ENCODE measurements at regions not wholly inside any gene's neighbourhood (a gene's known extent, or its start where the extent isn't known, plus 50 kb on each side); places are given as distances from the start of the nearest gene placed in this dataset.

DNA sequence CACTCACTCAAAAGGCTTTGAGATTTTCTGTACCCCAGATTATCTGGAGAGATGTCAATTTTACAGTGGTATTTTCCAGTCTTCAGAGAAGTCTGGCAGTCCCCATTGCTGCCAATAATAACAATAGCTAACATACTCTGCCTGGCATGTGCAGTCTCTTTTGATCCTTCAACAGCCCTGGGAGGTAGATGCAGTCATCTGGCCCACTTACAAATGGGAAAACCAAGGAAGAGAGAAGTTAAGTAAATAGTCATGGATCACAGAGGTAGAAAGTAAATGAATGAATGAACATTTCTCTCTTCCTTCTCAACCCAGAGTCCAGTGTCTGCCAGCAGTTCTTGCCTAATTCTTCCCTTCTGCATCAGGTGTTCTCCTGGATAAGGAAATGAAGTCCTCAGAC, 113.0 kb upstream of the EDNRA start:
- TF ChIP-seq ZFX (IDR thresholded peaks at IDR 0.05): no peak
- TF ChIP-seq, protein P1, sequence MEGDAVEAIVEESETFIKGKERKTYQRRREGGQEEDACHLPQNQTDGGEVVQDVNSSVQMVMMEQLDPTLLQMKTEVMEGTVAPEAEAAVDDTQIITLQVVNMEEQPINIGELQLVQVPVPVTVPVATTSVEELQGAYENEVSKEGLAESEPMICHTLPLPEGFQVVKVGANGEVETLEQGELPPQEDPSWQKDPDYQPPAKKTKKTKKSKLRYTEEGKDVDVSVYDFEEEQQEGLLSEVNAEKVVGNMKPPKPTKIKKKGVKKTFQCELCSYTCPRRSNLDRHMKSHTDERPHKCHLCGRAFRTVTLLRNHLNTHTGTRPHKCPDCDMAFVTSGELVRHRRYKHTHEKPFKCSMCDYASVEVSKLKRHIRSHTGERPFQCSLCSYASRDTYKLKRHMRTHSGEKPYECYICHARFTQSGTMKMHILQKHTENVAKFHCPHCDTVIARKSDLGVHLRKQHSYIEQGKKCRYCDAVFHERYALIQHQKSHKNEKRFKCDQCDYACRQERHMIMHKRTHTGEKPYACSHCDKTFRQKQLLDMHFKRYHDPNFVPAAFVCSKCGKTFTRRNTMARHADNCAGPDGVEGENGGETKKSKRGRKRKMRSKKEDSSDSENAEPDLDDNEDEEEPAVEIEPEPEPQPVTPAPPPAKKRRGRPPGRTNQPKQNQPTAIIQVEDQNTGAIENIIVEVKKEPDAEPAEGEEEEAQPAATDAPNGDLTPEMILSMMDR (conservative IDR thresholded peaks at IDR 0.05): no peak

GRCh38 chr4:147368948-147369347, 111.9 kb upstream of the EDNRA start:
- no peak for TF ChIP-seq ZFX (IDR thresholded peaks at IDR 0.05)
- TF ChIP-seq, protein P1 (conservative IDR thresholded peaks at IDR 0.05): no peak
- H3K27ac ChIP-seq: no peak overlapping the region

More for the DNA sequence above, 113.0 kb upstream of the EDNRA start:
- no peak overlapping the region for H3K27ac ChIP-seq

DNA sequence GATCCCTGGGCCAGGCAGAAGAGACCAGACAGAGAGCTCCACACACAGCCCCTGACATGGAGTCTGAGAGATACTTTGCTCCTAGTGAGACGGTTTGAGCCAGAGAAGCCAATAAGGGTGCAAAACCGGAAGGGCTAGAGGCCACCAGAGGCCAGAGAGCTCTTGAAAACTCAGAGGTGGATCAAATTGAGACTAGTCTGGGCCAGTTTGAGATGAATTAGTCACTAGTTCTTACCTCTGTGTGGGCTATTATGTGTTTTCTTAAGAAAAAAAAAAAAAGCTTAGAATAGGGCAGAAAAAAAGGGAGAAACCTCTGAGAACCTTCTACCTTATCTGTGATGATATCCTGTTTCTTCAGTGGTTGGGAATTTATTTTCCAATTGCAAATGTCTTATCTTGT, 110.4 kb upstream of the EDNRA start:
- no peak for TF ChIP-seq ZFX (IDR thresholded peaks at IDR 0.05)
- TF ChIP-seq, protein P1 (conservative IDR thresholded peaks at IDR 0.05): no peak
- H3K27ac ChIP-seq: no peak overlapping the region

- no peak for TF ChIP-seq ZFX (IDR thresholded peaks at IDR 0.05)
- TF ChIP-seq, protein P1 (conservative IDR thresholded peaks at IDR 0.05): no peak
- H3K27ac ChIP-seq: no peak overlapping the region
Measured at GRCh38 chr4:147370881-147371280, 110.0 kb upstream of the EDNRA start.

- no peak for TF ChIP-seq ZFX (IDR thresholded peaks at IDR 0.05)
- no peak overlapping the region for H3K27ac ChIP-seq
Measured at GRCh38 chr4:147371661-147372060, 109.2 kb upstream of the EDNRA start.

- TF ChIP-seq, protein P1 (conservative IDR thresholded peaks at IDR 0.05): peak; percentile 10; the same call in 1 of the 2 replicates
- TF ChIP-seq ZFX (IDR thresholded peaks at IDR 0.05): no peak
- H3K27ac ChIP-seq: no peak overlapping the region
Measured at GRCh38 chr4:147378780-147379179, 102.1 kb upstream of the EDNRA start.

- TF ChIP-seq ZFX (IDR thresholded peaks at IDR 0.05): no peak
- TF ChIP-seq, protein P1 (conservative IDR thresholded peaks at IDR 0.05): no peak
- no peak overlapping the region for H3K27ac ChIP-seq
Measured at GRCh38 chr4:147381749-147382148, 99.1 kb upstream of the EDNRA start.

GRCh38 chr4:147388018-147388417, 92.9 kb upstream of the EDNRA start:
- TF ChIP-seq, protein P1 (conservative IDR thresholded peaks at IDR 0.05): no peak
- no peak for TF ChIP-seq ZFX (IDR thresholded peaks at IDR 0.05)
- H3K27ac ChIP-seq: no peak overlapping the region
